Right hindlimb (tissue), 1 donor: ENCODE measurements at regions not wholly inside any gene's neighbourhood (a gene's known extent, or its start where the extent isn't known, plus 50 kb on each side); places are given as distances from the start of the nearest gene placed in this dataset.

ENCODE experiments used
- DNase-seq: peaks from one replicate; pipeline ENCODE4 v3.0.0-alpha.2; 2018

GRCh38 chr15:47437491-47437890 is 279.8 kb upstream of the SEMA6D start:
- no peak for DNase-seq

DNA sequence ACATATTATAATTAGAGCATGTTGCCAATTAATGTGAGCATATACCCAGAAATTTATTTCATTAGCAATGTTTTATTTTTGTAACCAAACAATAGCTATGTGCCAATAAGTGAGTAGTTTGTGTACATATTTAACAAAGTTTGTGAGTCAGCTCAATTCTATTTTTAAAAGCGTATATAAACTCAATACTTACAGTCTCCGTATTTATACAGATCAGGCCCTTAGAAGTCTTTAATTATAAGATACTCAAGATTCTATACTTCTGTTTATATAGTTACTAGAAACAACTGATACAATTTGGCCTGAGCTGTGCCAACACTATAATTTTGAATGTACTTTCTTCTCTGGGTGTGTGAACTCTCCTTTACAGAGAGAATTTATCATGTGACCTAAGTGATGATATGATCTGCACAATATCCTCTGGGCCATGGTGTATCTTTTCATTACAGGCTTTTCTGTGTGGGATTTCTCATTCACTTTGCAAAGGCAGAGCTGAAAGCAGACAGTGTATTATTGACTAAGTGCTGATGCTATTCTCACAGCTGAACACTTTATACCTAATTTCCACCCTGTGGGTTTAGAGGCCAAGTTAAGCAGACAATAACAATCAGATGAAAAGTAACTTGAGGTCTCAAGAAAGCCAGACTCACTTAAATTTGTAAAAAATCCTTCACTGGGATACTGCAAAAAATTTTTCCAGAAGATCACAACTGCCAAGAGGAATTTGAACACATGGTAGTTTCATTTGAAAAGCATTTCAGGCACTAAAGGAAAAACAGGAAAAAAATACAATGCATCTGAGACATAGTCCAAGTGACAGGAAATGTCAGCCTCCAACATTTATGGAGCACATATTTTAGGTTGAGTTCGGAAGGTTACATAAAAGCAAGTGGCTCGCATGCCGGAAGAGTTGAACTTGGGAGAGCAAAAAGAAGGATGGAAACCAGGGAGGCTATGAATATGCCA is 277.9 kb upstream of the SEMA6D start:
- peak; percentile 52 for DNase-seq

GRCh38 chr15:47442371-47442770 is 274.9 kb upstream of the SEMA6D start:
- no peak for DNase-seq

- no peak for DNase-seq
Measured at GRCh38 chr15:47443839-47444238, 273.5 kb upstream of the SEMA6D start.

- no peak for DNase-seq
Measured at GRCh38 chr15:47445723-47446392, 271.4 kb upstream of the SEMA6D start.

GRCh38 chr15:47460795-47461573 is 256.3 kb upstream of the SEMA6D start:
- DNase-seq, result no peak

- no peak for DNase-seq
Measured at GRCh38 chr15:47461652-47462141, 255.6 kb upstream of the SEMA6D start.

DNA sequence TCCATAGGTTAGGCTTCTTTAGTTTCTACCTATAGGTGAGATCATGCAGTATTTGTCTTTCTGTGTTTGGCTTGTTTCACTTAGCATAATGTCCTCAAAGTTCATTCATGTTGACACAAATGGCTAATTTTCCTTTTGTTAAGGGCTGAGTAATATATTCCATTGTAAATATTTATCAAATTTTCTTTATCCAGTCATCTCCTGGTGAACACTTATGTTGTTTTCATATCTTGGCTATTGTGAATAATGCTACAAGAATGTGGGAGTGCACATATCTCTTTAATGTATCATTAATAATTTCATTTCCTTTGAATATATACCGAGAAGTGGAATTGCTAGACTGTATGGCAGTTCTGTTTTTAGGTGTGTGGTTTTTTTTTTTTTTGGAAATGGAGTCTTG is 250.9 kb upstream of the SEMA6D start:
- DNase-seq, result no peak

DNA sequence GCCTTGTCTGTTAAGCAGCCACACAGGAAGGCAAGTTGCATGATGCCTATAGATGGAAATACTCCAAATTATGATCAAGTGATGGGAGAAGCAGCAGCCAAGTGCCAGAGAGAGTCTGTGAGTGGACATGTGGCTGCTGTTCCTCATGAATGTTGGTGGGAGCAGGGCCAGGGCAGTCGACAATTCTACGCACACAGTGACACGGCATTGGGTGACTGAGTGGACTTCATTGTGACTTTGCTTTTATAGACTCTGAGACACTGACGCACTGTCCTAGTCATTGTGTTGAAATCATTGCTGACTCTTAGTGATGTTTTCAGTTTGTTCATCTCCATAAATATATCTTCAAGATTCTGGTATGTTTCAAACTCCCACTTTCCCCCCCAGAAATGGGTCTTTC is 246.3 kb upstream of the SEMA6D start:
- DNase-seq, result no peak

GRCh38 chr15:47473106-47473725 is 244.1 kb upstream of the SEMA6D start:
- peak; percentile 66 for DNase-seq

DNA sequence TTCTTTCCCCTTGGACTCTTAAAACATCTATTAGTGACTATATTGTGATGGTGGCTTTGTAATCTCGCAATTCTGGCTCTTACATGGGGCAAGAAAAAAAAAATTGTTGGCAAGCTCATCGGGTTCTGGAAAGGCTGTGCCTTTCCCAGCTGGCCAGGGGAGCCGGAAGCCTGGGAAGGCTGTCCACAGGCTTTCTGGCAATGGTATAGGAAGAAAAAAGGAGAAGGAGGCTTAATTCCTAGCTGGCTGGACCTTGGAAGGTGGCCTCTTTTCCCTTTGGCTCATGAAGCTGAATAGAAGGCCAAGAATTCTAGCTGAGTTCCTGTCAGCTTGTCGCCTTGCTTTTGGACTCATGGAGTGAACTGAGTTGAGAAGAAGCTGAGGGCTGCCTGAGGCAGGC is 243.5 kb upstream of the SEMA6D start:
- DNase-seq, result peak; percentile 91

- DNase-seq, result no peak
Measured at GRCh38 chr15:47475336-47475735, 242.0 kb upstream of the SEMA6D start.

GRCh38 chr15:47477341-47477740 is 240.0 kb upstream of the SEMA6D start:
- DNase-seq, result no peak

- no peak for DNase-seq
Measured at GRCh38 chr15:47484059-47484458, 233.2 kb upstream of the SEMA6D start.

DNA sequence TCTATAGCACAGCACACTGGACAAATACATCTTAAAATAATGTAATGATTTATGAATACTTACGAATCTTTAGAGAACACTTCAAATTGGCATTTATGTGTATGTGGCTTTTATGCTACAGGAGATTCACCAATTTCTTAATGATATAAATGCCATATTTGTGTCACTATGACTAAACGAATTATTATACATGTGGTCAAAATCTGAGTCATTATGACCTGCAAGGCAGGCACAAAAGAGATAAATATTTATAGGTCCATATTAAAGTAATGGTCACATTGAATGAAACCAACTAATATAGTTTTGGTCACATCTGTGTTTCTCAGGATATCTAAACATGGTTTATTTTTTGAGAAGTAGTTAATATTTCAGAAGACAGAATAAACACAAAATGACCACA is 232.3 kb upstream of the SEMA6D start:
- no peak for DNase-seq

DNA sequence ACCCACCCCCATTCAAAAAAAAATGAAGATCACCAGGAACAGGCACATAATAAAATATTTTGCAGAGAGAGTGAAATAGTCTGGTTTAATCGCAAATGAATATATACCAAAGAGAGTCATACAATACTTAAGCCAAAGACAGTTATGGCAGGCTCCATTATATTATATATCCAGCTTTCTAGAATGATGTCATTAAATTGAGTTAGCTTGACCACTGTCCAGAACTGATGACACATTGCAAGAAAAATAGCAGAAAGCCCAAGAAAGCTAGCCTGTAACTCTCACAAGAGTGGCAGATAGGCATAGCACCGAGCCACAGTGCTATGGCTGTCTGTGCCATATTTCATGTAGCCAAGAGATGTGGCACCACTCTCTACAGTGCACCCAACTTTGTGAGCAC is 231.9 kb upstream of the SEMA6D start:
- no peak for DNase-seq

- DNase-seq, result no peak
Measured at GRCh38 chr15:47486040-47486439, 231.3 kb upstream of the SEMA6D start.

GRCh38 chr15:47492195-47492594 is 225.1 kb upstream of the SEMA6D start:
- no peak for DNase-seq

- DNase-seq, result no peak
Measured at GRCh38 chr15:47493357-47494247, 223.7 kb upstream of the SEMA6D start.

DNA sequence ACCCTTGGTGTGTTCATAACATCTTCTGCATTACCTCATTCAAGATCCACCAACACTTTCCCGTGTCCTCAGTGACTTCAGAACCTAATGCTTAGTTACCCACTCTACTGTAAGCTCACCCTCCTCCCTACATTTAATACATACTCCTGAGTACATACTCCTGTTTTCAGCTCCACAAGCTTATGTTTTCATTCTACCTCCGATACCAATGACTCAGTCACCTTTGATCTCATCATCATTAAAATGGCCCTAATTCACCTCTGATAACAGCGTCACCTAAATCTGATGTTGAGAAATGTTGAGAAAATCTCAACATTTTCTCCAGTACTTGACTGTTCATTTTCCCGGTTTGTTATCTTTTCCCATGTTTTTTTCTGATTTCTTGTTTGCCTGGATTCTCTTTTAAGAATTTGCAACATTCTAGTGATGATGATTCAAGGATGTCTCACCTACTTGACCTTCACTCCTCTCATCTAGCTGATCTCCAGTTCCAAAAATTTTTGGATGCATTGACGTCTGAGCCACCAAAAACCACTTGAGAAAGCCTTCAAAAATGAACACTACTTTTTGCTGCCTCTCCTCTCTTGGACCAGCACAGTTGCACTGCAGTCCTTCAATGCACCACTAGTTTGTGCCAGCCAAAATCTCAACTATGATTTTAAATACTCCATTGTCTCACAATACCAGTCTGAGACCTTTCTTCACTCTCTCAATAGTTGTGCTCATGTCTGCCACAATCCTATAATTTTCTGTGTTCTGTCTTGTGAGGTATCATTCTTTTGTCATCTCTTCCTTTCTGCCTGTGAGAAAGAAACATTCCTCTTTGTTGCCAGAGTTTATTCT is 220.7 kb upstream of the SEMA6D start:
- DNase-seq, result no peak

DNA sequence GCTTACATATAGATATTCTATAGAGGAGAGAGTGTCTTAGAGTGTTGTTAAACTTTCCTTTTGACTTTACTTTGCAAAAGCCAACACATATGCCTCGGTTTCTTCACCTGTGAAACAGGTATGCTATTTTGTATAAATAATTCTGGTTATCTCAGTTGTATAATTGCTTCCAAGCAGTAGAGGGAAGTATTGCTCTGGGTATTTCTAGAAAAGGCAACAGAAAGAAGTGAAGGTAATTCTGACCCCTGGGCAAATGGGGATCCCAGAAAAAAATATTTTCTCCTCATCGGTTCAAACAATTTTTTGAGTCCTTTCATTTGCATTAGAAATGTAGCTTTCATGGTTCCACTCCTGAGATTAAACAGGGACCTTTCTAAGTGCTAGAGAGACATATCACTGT is 216.5 kb upstream of the SEMA6D start:
- no peak for DNase-seq
